ENCODE measurements at regions not wholly inside any gene's neighbourhood (a gene's known extent, or its start where the extent isn't known, plus 50 kb on each side); places are given as distances from the start of the nearest gene placed in this dataset.

DNA sequence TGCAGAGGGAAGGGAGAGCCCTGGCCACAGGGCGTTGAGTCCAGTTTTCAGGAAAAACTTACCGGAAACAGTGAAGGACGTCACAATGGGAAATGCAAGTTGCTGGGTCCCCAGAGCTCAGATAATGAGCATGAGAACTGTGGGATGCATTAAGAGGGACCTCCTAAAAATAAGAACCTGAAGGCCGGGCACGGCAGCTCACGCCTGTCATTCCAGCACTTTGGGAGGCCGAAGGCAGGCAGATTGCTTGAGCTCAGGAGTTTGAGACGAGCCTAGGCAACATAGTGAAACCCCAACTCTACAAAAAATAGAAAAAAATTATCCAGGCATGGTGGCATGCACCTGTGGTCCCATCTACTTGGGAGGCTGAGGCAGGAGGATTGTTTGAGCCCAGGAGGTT is 170.6 kb downstream of the URI1 start:
- 91% methylated on average over 8 of the region's 8 CpGs; no CpG with 5 or more reads in 1 of the 2 experiments for WGBS, 2 experiments (ENCODE audit: extremely low coverage in 1 of 2, insufficient coverage in 1 of 2, insufficient read length in 1 of 2, insufficient replicate concordance in 2 of 2, low coverage in 1 of 2, low lambda C conversion rate in 2 of 2, missing lambda C conversion rate in 1 of 2)
- Histone ChIP-seq H2AK5ac (ENCODE audit: low read depth, low read length) (no peak overlapping the region), H3K27me3 (replicated peaks in 1 of 4; ENCODE audit: control insufficient read depth in 3 of 4, extremely low read depth in 1 of 4, insufficient read depth in 3 of 4, low read length in 3 of 4) (no peaks in the 10 kb centered on the region), H3K4me1 (replicated peaks in 1 of 4; ENCODE audit: control insufficient read depth in 3 of 4, insufficient read depth in 4 of 4, low read length in 3 of 4) (no peaks in the 10 kb centered on the region; a peak in 2 of 7 replicates), H3K9ac (replicated peaks in 1 of 4; ENCODE audit: extremely low read depth in 1 of 4, low read depth in 3 of 4, low read length in 3 of 4) (no peak overlapping the region), H4K20me1 (replicated peaks in 1 of 2; ENCODE audit: control insufficient read depth in 1 of 2, insufficient read depth in 2 of 2, low read length in 2 of 2) (peaks cover 0 to 9% of the 10 kb centered on the region in 2 experiments), H3K4ac (replicated peaks; ENCODE audit: insufficient read length, low read depth, low read length) (no peak overlapping the region), H3K18ac (ENCODE audit: extremely low read depth, low read length) (no peak overlapping the region), H3K79me2 (ENCODE audit: control insufficient read depth in 1 of 2, insufficient read depth in 2 of 2, low read length in 2 of 2) (no peaks in the 10 kb centered on the region), H2AFZ (ENCODE audit: low read length) (no peak overlapping the region), H3K36me3 (ENCODE audit: control insufficient read depth in 2 of 4, insufficient read depth in 4 of 4, low read length in 3 of 4) (no peaks in the 10 kb centered on the region), H2BK12ac (ENCODE audit: low read depth, low read length) (no peak overlapping the region), H3K79me1 (ENCODE audit: low read depth, low read length) (no peaks in the 10 kb centered on the region; the same call in 1 of the 2 replicates), H3K23me2 (ENCODE audit: low read depth, low read length) (peaks cover 10% of the 10 kb centered on the region; the same call in 1 of the 2 replicates), H2BK15ac (ENCODE audit: low read length) (no peak overlapping the region), H2BK20ac (ENCODE audit: low read length) (no peak overlapping the region), H3K27ac (ENCODE audit: low read depth, low read length) (no peak overlapping the region), H2BK5ac (ENCODE audit: low read depth, low read length) (no peak overlapping the region), H4K8ac (ENCODE audit: extremely low read depth, insufficient read depth, low read length) (no peak overlapping the region), H3K23ac (ENCODE audit: insufficient read length) (no peak overlapping the region), H3K9me3 (ENCODE audit: insufficient read depth in 2 of 2, low read depth in 1 of 2, low read length in 1 of 2) (no peaks in the 10 kb centered on the region), H3K4me2 (ENCODE audit: insufficient read depth in 1 of 2, low read depth in 2 of 2, low read length in 2 of 2) (no peak overlapping the region), H4K5ac (ENCODE audit: insufficient read length, low read depth, low read length) (no peak overlapping the region), H3K4me3 (ENCODE audit: extremely low read depth in 1 of 4, insufficient read depth in 2 of 4, low read depth in 3 of 4, low read length in 4 of 4) (no peak overlapping the region), H4K91ac (replicated peaks; ENCODE audit: insufficient read length, low read length) (no peak overlapping the region), H2BK120ac (replicated peaks; ENCODE audit: low read depth, low read length) (no peak overlapping the region), H3K14ac (ENCODE audit: insufficient read length) (no peak overlapping the region), H3K56ac (replicated peaks; ENCODE audit: insufficient read length, low read depth, low read length) (no peak overlapping the region)
- FAIRE-seq (no peak), DNase-seq (ENCODE audit: low read depth in 1 of 2, low spot score in 2 of 2) (no peak)
- TF ChIP-seq BCL11A (IDR thresholded peaks at IDR 0.05; ENCODE audit: low read depth in 2 of 2, low read length in 2 of 2) = no peak
- no peak for TF ChIP-seq RNF2 (IDR thresholded peaks at IDR 0.05; ENCODE audit: borderline replicate concordance, low read depth, low read length, missing control alignments, poor library complexity, severe bottlenecking)
- TF ChIP-seq, protein P1, sequence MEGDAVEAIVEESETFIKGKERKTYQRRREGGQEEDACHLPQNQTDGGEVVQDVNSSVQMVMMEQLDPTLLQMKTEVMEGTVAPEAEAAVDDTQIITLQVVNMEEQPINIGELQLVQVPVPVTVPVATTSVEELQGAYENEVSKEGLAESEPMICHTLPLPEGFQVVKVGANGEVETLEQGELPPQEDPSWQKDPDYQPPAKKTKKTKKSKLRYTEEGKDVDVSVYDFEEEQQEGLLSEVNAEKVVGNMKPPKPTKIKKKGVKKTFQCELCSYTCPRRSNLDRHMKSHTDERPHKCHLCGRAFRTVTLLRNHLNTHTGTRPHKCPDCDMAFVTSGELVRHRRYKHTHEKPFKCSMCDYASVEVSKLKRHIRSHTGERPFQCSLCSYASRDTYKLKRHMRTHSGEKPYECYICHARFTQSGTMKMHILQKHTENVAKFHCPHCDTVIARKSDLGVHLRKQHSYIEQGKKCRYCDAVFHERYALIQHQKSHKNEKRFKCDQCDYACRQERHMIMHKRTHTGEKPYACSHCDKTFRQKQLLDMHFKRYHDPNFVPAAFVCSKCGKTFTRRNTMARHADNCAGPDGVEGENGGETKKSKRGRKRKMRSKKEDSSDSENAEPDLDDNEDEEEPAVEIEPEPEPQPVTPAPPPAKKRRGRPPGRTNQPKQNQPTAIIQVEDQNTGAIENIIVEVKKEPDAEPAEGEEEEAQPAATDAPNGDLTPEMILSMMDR (IDR thresholded peaks at IDR 0.05; ENCODE audit: control extremely low read depth in 1 of 3, insufficient read depth in 1 of 3, low read depth in 1 of 3, low read length in 3 of 3) = no peak
- no peak for TF ChIP-seq BRCA1 (IDR thresholded peaks at IDR 0.05; ENCODE audit: low read depth, low read length)
- TF ChIP-seq, protein P2, sequence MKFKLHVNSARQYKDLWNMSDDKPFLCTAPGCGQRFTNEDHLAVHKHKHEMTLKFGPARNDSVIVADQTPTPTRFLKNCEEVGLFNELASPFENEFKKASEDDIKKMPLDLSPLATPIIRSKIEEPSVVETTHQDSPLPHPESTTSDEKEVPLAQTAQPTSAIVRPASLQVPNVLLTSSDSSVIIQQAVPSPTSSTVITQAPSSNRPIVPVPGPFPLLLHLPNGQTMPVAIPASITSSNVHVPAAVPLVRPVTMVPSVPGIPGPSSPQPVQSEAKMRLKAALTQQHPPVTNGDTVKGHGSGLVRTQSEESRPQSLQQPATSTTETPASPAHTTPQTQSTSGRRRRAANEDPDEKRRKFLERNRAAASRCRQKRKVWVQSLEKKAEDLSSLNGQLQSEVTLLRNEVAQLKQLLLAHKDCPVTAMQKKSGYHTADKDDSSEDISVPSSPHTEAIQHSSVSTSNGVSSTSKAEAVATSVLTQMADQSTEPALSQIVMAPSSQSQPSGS (IDR thresholded peaks at IDR 0.05; ENCODE audit: low read length) = no peak
- CTCF ChIA-PET (ENCODE audit: partially characterized antibody) = no interaction called here
- POLR2A ChIA-PET (ENCODE audit: partially characterized antibody) = no interaction called here

Data from H1 (cell line).